Gastrocnemius medialis (tissue), 4 donors: ENCODE measurements at regions not wholly inside any gene's neighbourhood (a gene's known extent, or its start where the extent isn't known, plus 50 kb on each side); places are given as distances from the start of the nearest gene placed in this dataset.

Source experiments
- ATAC-seq, 2 donors: fragments of 150-250 bp; one replicate each; pipeline ENCODE4 v1.9.1; 2016
- DNase-seq, 2 donors: peaks; one replicate each; pipeline ENCODE4 v3.0.0-alpha.2; 2019
- H3K27ac ChIP-seq, 4 donors: fragments of 200-600 bp; sonication (generic); 1 replicate in 1 of 4; 2 replicates in 3 of 4; pipeline ENCODE4 v1.5.1; 2016 to 2018; ENCODE audit warnings: mild to moderate bottlenecking in 2 of 4, moderate library complexity in 1 of 4
- H3K27me3 ChIP-seq, 3 donors: fragments of 200-600 bp; sonication (generic) in 2 of 3; 1 replicate in 1 of 3; 2 replicates in 2 of 3; pipeline versions ENCODE4 v1.5.1 to v1.6.0; 2016 to 2019; ENCODE audit warnings: mild to moderate bottlenecking in 1 of 3, moderate library complexity in 1 of 3
- H3K36me3 ChIP-seq, 2 donors: fragments of 200-600 bp; sonication (generic) in 1 of 2; one replicate each; pipeline ENCODE4 v1.5.1; 2017 to 2018
- H3K4me1 ChIP-seq, 2 donors: fragments of 200-600 bp; sonication (generic) in 1 of 2; one replicate each; pipeline ENCODE4 v1.5.1; 2016 to 2017; ENCODE audit warnings: mild to moderate bottlenecking in 2 of 2
- H3K4me3 ChIP-seq, 4 donors: fragments of 200-600 bp; sonication (generic) in 3 of 4; 1 replicate in 1 of 4; 2 replicates in 3 of 4; pipeline ENCODE4 v1.5.1; 2016 to 2019; ENCODE audit warnings: mild to moderate bottlenecking in 2 of 4
- H3K9me3 ChIP-seq, 3 donors: fragments of 200-600 bp; sonication (generic) in 2 of 3; 1 replicate in 1 of 3; 2 replicates in 2 of 3; pipeline ENCODE4 v1.5.1; 2016 to 2019
- CTCF ChIP-seq, 5 experiments: fragments of 450-650 bp in 3 of 5; fragments of 200-600 bp in 2 of 5; sonication (generic) in 2 of 5; IDR thresholded peaks in 4 of 5; conservative IDR thresholded peaks in 1 of 5; 1 replicate in 4 of 5; 2 replicates in 1 of 5; pipeline ENCODE4 v1.5.1; 2016 to 2019; ENCODE audit warnings: antibody characterized with exemption in 5 of 5, mild to moderate bottlenecking in 3 of 5, moderate library complexity in 3 of 5
- POLR2A ChIP-seq, 2 donors: fragments of 450-650 bp; IDR thresholded peaks; one replicate each; pipeline ENCODE4 v1.6.1; 2017; ENCODE audit warnings: antibody characterized with exemption in 2 of 2, mild to moderate bottlenecking in 2 of 2, moderate library complexity in 2 of 2
- in situ Hi-C, 4 donors: fragments of 200-750 bp; cut with MboI; loops; one replicate each; pipeline versions ENCODE4 v1.15.0 to v1.8.0; 2017; ENCODE audit warnings: low sequenced_read_pairs in 4 of 4
- intact Hi-C: fragments of 100-400 bp; cut with DNase I; formaldehyde crosslinking; loops from one replicate; pipeline ENCODE4 v1.15.1; 2023; ENCODE audit warnings: low total_unique reads

- no peaks in the 10 kb centered on the region for H3K9me3 ChIP-seq
- H3K4me1 ChIP-seq: no peaks in the 10 kb centered on the region
- DNase-seq: no peak
- no peaks in the 10 kb centered on the region for H3K36me3 ChIP-seq
- no peak overlapping the region for H3K27ac ChIP-seq
- intact Hi-C loops: no loop called here
- in situ Hi-C loops: no loop called here
- no peaks in the 10 kb centered on the region for H3K27me3 ChIP-seq
- no peak overlapping the region for H3K4me3 ChIP-seq
- no peak for TF ChIP-seq POLR2A (IDR thresholded peaks at IDR 0.05)
- TF ChIP-seq CTCF (IDR thresholded peaks at IDR 0.05 in 4 of 5, conservative IDR thresholded peaks at IDR 0.05 in 1 of 5): no peak
- no peak for ATAC-seq
These were observed 132.8 kb downstream of the DIO2 start for GRCh38 chr14:80078501-80078900.

GRCh38 chr14:80077262-80077661 lies 134.0 kb downstream of the DIO2 start:
- no peak overlapping the region for H3K27ac ChIP-seq
- H3K27me3 ChIP-seq: no peaks in the 10 kb centered on the region
- no peak overlapping the region for H3K4me3 ChIP-seq
- TF ChIP-seq POLR2A (IDR thresholded peaks at IDR 0.05) (no peak), CTCF (IDR thresholded peaks at IDR 0.05 in 4 of 5, conservative IDR thresholded peaks at IDR 0.05 in 1 of 5) (no peak)
- ATAC-seq (no peak), DNase-seq (no peak)
- in situ Hi-C loops (no loop called here), intact Hi-C loops (no loop called here)
- H3K4me1 ChIP-seq: no peaks in the 10 kb centered on the region
- peaks cover 0 to 4% (median 0%) of the 10 kb centered on the region in 3 donors for H3K9me3 ChIP-seq
- no peaks in the 10 kb centered on the region for H3K36me3 ChIP-seq

DNA sequence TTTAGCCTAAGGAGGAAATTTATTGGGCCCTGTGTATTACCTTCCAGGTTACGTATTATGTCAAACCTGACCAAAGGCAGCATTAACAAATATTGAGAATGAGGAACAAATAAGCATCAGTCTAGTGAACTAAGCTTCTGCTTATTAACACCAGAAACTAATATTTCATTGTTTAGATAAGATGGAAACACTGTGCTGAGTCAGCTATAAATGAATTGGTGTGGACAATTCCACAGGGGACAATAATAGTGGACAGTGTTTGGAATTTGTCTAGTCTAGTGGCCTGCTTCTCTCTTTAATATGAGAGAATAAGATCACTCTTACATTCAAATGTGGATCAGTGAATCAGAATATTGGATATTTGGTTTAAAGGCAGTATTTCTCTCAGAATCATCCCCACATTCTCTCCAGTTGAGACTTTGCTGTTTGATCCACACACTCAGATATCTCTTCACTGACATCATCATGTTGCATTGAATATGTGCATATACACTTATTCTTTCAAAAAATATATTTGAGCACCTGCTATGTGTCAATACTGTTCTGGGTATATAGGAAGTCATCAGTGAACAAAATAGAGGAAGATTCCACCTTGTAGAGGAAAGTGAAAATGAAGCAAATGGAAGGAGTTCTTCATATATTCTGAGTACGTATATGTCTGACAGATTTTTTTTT lies 136.3 kb downstream of the DIO2 start:
- Histone ChIP-seq H3K4me1 (no peaks in the 10 kb centered on the region), H3K27me3 (no peaks in the 10 kb centered on the region), H3K9me3 (peaks cover 0 to 18% (median 0%) of the 10 kb centered on the region in 3 donors), H3K27ac (no peak overlapping the region), H3K4me3 (no peak overlapping the region), H3K36me3 (no peaks in the 10 kb centered on the region)
- no peak for DNase-seq
- no peak for ATAC-seq
- TF ChIP-seq CTCF (IDR thresholded peaks at IDR 0.05 in 4 of 5, conservative IDR thresholded peaks at IDR 0.05 in 1 of 5): no peak
- TF ChIP-seq POLR2A (IDR thresholded peaks at IDR 0.05): no peak
- intact Hi-C loops: no loop called here
- in situ Hi-C loops: loop anchor here in 2 of 4 donors (25.0 kb wide), 1 partner anchor 787 kb away; no protein-coding TSS in a partner anchor

DNA sequence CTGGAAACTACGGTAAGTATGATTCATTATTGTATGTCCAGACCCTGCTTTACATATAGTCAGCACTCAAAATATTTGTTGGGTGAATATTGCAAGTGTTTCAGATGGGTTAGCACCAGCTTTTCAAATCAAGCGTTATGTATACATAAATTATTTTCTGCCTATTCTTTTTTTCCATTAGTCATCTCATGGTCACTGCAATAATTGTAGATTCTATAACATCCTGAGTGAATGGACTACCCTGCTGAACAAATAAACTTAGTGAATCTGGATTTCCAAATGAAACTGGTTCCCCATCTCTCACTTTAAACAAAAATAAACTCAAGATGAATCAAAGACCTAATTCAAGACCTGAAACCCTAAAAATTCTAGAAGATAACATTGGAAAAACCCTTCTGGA lies 152.3 kb downstream of the DIO2 start:
- Histone ChIP-seq H3K36me3 (no peaks in the 10 kb centered on the region), H3K4me3 (no peak overlapping the region), H3K27ac (no peak overlapping the region), H3K9me3 (no peaks in the 10 kb centered on the region), H3K27me3 (no peaks in the 10 kb centered on the region), H3K4me1 (no peaks in the 10 kb centered on the region)
- ATAC-seq (no peak), DNase-seq (no peak)
- TF ChIP-seq CTCF (IDR thresholded peaks at IDR 0.05 in 4 of 5, conservative IDR thresholded peaks at IDR 0.05 in 1 of 5): no peak
- no peak for TF ChIP-seq POLR2A (IDR thresholded peaks at IDR 0.05)
- in situ Hi-C loops: loop anchor here in 2 of 4 donors (25.0 kb wide), 1 partner anchor 803 kb away; no protein-coding TSS in a partner anchor
- intact Hi-C loops: no loop called here

- DNase-seq (no peak), ATAC-seq (no peak)
- intact Hi-C loops: loop anchor here (2.0 kb wide), 1 partner anchor 792 kb away; no protein-coding TSS in a partner anchor
- in situ Hi-C loops: loop anchor here in 2 of 4 donors (25.0 kb wide), 1 partner anchor 806 kb away; no protein-coding TSS in a partner anchor
- Histone ChIP-seq H3K27me3 (no peaks in the 10 kb centered on the region), H3K36me3 (no peaks in the 10 kb centered on the region), H3K9me3 (no peaks in the 10 kb centered on the region), H3K4me1 (no peaks in the 10 kb centered on the region), H3K4me3 (no peak overlapping the region), H3K27ac (no peak overlapping the region)
- no peak for TF ChIP-seq POLR2A (IDR thresholded peaks at IDR 0.05)
- TF ChIP-seq CTCF (IDR thresholded peaks at IDR 0.05 in 4 of 5, conservative IDR thresholded peaks at IDR 0.05 in 1 of 5): peak in 1 of 5 experiments; percentile 11
These were observed 154.9 kb downstream of the DIO2 start for GRCh38 chr14:80056497-80056801.
